GM18868 (cell line): ENCODE measurements at regions not wholly inside any gene's neighbourhood (a gene's known extent, or its start where the extent isn't known, plus 50 kb on each side); places are given as distances from the start of the nearest gene placed in this dataset.
"Not testable (repeated sequence)": the region's sequence is repeated elsewhere in the genome, so short reads cannot be mapped to it uniquely, and the experiment has no call there.

Experiments
- ATAC-seq: cut with Tn5 transposase; IDR thresholded peaks from one replicate; pipeline ENCODE4 v1.9.1; 2021; ENCODE audit warnings: mild to moderate bottlenecking, moderate library complexity; ENCODE audit not compliant: unreplicated experiment

GRCh38 chr6:113352831-113353230, 504.3 kb upstream of the MARCKS start:
- ATAC-seq, result no peak

GRCh38 chr6:113353392-113353791, 503.8 kb upstream of the MARCKS start:
- no peak for ATAC-seq

GRCh38 chr6:113354204-113354895, 502.8 kb upstream of the MARCKS start:
- no peak for ATAC-seq

GRCh38 chr6:113356139-113356538, 501.0 kb upstream of the MARCKS start:
- ATAC-seq, result no peak

- no peak for ATAC-seq
Measured at GRCh38 chr6:113357041-113357440, 500.1 kb upstream of the MARCKS start.

- ATAC-seq, result no peak
Measured at GRCh38 chr6:113358063-113358583, 499.0 kb upstream of the MARCKS start.

GRCh38 chr6:113359155-113360140, 497.7 kb upstream of the MARCKS start:
- no peak for ATAC-seq

- no peak for ATAC-seq
Measured at GRCh38 chr6:113361014-113361645, 496.0 kb upstream of the MARCKS start.

- ATAC-seq, result no peak
Measured at GRCh38 chr6:113362301-113363047, 494.7 kb upstream of the MARCKS start.

GRCh38 chr6:113363048-113363798, 493.9 kb upstream of the MARCKS start:
- ATAC-seq, result no peak

- no peak for ATAC-seq
Measured at GRCh38 chr6:113363866-113364265, 493.3 kb upstream of the MARCKS start.

GRCh38 chr6:113364766-113365165, 492.4 kb upstream of the MARCKS start:
- ATAC-seq, result no peak

- ATAC-seq, result no peak
Measured at GRCh38 chr6:113365191-113365590, 492.0 kb upstream of the MARCKS start.

GRCh38 chr6:113366505-113366904, 490.6 kb upstream of the MARCKS start:
- no peak for ATAC-seq

GRCh38 chr6:113370508-113371502, 486.3 kb upstream of the MARCKS start:
- ATAC-seq, result no peak

- ATAC-seq, result not testable (repeated sequence)
Measured at GRCh38 chr6:113375466-113375865, 481.7 kb upstream of the MARCKS start.

GRCh38 chr6:113375950-113376846, 480.9 kb upstream of the MARCKS start:
- no peak for ATAC-seq

GRCh38 chr6:113376847-113377165, 480.3 kb upstream of the MARCKS start:
- no peak for ATAC-seq
